ENCODE measurements at regions not wholly inside any gene's neighbourhood (a gene's known extent, or its start where the extent isn't known, plus 50 kb on each side); places are given as distances from the start of the nearest gene placed in this dataset.

DNA sequence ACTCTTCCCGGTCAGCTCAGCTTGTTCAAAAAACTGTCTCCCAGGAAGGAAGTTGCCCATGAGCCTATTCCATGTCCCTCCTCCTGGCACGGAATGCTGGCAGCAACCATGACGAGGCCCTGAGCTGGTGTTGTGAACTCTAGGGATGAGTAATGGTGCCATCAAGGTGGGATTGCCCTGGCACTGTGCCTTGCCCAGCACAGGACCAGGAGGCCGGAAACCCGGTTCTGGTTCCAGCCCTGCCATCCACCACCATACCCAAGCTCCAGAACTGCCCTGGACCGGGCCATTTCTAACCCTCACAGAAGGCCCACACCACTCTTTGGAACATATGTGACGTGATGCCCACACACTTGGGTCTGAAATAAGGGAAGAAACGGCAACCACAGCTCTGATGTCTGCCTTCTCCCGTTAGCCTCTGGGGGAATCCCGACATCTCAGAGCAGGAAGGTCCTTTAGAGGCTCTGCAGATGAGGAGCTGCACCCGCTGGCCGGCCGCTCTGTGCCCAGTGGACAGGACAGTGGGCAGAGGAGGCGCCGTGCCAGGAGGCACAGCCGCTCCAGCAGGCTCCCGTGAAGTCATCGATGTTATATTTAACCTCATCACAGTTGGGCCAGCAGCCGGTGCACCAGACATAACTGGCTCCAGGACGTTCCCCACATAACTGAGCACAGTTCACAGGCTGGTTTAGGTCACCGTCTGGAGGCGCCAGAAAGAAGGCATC lies 462.1 kb upstream of the ID2 start:
- no peak for DNase-seq (ENCODE audit: low spot score)

DNA sequence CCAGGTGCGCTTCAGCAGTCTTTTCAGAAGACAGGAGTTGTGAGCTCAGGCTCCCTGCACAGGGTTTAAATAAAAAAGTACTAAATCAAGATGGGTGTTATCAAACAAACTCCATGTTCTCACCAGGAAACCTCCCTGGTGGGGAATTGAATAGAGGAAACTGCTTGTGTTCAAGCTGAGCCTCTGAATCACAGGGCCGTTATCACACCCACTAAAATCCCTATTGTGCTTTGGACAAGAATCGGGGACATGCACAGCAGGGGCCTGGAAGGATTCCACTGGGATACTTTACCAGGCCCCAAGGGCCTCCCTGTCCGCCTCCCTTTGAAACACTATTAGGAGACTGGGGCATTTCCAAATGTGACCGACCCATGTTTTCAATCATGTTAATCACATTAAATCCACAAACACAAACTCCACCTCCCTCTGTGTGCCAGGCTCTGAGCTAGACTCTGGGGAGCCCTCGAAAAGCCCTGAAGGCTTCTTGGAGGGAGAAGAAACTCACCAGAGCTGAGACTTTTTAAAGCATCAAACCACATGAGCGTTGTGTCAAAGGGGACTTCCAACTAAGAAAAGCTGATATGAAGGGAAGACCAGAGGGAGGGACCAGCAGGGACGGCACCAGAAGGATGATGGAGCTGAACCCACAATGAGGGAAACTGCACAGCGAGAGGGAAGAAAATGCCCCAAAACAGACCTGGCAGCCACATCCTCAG lies 458.7 kb upstream of the ID2 start:
- DNase-seq (ENCODE audit: low spot score), result no peak

DNA sequence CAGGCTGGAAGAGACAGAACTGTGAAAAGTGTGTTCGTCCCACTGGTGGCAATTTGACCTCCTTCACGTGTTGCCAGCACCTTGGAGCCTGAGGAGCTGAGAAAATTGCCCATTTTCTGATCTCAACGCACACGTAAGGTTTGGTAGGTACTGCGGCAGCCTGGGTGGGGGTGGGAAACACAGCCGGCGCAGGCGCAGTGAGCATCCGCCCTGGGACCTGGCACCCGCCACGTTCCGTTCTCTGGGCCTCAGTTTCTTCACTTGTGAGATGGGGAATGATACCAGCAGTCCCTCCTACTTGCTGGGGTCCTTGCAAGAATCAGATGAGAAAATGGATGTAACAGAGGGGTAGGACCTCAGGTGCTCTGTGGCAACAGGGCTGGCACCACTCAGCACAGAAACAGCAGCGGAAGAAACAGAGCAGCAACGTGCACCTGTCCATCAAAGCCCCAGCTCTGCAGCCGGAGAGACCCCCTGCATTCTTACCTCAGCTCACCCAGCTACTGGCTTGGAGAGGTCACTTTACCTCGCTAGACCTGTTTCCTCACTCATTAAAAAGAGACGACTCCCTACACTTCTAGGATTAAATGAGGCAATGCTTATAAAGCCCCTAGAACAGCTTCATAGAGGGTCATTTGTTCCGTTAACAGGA lies 458.0 kb upstream of the ID2 start:
- DNase-seq (ENCODE audit: low spot score), result no peak

DNA sequence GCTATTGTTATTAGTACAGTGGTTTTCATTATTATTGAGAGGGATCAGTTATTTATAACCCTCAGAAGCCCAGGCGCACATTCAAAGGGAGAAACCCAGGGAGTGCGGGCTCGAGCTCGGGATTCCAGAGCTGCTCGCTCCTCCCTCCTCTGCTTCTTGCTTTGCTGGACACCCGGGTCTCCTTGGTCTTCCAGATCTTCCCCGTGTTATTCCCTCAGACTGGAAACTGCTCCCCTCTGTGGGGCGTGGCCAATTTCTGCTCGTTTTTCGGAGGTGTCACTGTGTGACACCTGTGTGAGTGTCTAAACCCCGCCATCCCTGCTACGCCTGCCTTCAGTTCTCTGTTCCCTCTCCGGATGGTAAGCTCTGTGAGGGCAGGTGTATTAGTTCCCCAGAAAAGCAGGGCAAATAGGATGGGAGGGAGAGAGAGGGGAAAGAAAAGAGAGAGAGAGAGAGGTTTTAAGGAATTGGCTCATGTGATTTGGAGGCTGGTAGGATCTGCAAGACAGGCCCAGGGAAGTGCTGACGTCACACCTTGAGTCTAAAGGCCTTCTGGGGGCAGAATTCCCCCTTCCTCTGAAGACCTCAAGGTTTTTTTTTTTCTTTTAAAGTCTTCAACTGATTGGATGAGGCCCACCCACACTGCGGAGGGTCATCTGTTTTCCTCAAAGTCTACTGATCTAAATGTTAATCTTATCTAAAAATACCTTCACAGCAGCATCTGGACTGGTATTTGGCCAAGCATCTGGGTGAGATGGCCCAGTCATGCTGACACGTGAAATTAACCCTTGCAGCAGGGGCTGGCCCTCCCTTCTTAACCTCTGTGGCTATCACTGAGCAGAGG lies 457.3 kb upstream of the ID2 start:
- no peak for DNase-seq (ENCODE audit: low spot score)

DNA sequence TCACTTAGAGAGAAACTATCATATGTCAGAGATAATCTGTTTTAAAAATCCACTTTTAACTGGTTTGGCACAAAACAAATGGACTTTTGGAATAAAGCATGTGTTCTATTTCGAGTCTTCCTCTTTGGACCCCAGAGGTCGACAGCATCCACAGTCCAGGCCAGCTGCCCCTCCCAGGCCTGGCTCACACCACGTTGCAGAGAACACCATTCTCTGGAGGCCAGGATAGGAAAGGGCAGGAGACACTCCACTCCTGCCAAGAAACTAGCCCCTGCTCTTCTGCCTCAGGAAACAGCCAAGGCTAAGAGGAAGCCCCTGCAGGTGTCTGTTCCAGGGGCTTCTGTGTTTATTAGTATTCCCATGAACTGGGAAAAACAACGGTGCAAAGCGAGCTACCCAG lies 456.6 kb upstream of the ID2 start:
- DNase-seq (ENCODE audit: low spot score), result no peak

DNA sequence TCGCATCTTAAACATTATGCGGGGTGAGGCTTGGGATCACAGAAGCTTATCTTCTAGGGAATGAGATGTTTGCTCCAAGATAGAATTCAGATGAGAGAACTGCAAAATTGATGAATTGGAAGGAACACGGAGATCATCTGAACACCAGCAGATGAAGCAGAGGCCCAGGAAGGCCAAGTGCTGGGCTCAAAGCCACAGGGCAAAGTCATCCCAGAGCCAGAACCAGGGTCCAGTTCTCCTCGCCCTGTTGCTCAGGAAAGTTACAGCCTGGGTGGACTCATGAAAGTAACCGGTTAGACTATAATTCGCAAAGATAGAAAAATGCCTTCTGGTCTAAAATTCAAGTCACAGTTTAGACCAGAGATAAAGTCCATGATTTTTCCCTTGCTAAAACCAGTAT lies 456.1 kb upstream of the ID2 start:
- no peak for DNase-seq (ENCODE audit: low spot score)

DNA sequence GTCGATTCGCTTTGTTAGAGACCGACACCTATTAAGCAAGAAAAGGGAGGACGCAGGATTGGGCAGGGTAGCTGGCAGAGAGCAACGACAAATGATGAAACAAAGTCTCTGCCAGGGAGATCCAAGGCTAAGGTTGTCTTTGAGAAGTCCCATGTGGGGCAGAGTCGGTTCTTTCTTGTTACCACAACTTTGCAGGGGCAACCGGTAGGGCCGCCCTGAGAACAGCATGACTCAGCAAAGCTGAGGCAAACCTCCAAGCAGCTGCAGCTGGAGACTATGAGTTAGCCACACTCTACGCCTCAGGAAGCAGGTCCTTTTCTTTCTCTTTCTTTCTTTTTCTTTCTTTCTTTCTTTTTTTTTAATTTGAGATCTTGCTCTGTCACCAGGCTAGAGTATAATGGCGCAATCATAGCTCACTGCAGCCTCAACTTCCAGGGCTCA lies 452.3 kb upstream of the ID2 start:
- DNase-seq (ENCODE audit: low spot score), result peak; percentile 54

DNA sequence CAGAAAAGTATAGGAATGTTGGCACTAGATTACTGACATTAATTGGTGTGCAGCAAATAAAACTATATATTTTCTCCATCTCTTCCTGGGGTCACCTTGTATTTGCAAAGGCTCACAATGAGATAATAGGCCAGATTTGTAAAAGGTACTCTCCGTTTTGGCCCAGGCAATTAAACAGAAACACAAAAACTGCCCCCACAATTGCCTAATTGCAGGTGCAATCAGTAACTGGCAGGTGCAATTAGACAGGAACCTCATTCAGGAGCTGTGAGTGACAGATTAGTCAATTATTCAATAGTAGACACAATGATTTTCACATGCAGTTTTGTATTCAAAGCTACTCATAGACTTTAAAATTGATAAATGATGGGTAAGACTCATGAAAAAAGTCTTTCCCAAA lies 451.4 kb upstream of the ID2 start:
- DNase-seq (ENCODE audit: low spot score), result no peak

DNA sequence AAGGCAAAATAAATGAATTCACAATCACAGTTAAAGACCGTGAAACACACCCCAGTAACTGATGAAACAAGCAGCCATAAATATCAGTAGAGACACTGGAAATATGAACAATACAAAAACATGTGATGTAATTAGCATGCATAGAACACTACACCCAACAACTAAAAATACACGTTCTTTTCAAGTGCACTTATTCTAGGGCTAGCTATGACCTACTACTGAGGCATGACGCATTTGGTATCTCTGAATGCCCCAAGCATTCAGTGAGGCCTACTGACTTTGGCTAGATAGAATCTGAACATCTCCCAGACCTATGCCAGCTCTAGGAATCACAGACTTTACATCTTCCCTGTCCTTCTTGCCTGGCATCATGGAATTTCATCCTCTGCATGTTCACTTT lies 450.0 kb upstream of the ID2 start:
- DNase-seq (ENCODE audit: low spot score), result no peak

DNA sequence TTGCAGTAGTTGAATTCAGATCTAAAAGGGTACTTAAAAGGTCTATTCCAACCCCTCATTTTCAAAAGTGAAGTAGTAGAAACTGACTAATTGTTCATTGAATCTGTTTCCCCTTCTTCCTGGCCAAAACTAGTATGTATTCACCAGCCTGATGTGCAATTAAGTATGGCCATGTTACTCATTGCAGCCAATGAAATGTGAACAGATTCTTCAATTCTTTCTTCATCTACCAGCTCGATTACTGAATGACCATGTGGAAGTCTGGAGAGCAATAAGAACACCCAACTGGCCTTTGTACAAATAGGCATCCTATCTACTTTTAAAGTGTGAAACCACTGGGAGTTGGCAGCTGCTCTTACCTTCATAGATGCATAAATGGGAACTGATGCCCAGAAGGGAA lies 449.0 kb upstream of the ID2 start:
- no peak for DNase-seq (ENCODE audit: low spot score)

DNA sequence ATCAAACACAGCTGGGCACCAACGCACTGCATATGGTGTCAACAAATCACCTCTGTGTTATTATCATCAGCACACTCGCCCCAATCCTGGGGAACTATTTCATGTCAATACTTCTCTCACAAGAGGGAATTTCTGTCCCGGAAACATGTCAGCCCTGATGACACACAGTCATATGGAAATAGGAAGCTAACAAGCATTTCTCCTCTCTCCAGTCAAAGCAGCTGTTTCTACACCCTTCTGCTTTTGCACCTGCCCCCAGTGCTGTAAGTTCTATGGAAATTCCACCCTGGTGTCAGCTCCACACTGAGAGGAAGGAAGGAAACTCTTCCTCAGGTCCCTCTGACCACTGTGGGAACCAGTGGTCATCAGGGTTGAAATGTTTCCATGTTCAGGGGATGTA lies 447.6 kb upstream of the ID2 start:
- no peak for DNase-seq (ENCODE audit: low spot score)

DNA sequence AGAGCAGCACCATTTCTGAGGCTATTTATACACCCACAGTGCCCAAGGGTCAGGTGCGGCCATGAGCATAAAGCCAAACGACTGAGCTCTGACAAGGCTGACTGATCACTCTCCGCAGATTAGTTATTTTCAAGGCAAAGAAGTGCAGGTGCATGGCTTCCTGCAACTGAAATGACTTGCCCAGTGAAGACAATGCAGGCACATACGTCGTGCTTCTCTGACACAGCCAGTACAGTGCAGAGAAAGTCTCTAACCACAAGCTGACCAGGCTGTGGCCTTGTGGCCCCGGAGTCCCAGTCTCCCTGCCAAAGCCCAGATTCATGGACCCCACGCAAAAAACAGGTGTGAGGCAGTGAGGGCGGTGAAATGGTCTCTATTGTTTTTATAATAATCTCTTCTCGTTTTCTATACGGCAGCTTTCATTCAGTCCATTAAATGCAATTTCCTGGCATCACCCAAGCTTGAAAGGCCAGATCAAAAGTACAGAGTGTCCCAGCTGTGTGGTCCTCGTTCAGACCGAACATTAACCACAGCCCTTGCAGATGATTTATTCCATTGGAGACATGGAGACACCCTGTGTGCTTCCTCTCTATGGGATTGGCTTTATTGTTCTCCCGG lies 447.0 kb upstream of the ID2 start:
- no peak for DNase-seq (ENCODE audit: low spot score)

DNA sequence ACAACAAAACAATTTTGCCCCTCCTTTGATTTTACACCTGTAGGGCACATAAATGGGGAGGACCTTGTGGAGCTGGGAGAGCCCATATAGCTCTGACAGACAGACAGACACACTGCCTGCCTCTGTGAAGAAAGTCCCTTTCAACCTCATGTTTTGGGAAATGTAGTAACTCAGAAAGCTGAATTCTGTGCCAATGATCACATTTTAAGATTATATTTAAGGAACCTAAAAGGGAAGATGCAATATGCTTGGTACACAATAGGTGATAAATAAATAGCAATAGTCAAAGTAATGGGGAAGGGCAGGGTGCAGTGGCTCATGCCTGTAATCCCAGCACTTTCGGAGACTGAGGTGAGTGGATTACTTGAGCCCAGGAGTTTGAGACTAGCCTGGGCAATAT lies 446.4 kb upstream of the ID2 start:
- no peak for DNase-seq (ENCODE audit: low spot score)

DNA sequence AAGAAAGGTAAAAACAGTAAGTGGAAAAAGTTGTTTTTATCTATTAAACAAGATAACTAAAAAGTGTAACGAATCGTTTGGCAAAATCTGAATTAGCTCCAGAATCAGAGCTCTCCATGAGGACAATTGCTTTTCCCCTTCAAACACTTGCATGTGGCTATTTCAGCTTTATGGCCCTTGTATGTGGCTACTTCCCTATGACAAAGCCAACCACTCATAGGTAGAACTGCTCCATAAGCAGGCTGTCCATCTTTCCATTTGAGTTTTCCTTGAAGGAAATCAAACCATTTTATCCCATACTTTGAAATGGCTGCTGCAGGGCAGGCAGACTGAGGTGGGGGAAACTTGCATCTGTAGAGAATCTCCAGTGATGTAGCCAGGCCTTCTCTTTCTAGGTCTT lies 445.5 kb upstream of the ID2 start:
- no peak for DNase-seq (ENCODE audit: low spot score)

DNA sequence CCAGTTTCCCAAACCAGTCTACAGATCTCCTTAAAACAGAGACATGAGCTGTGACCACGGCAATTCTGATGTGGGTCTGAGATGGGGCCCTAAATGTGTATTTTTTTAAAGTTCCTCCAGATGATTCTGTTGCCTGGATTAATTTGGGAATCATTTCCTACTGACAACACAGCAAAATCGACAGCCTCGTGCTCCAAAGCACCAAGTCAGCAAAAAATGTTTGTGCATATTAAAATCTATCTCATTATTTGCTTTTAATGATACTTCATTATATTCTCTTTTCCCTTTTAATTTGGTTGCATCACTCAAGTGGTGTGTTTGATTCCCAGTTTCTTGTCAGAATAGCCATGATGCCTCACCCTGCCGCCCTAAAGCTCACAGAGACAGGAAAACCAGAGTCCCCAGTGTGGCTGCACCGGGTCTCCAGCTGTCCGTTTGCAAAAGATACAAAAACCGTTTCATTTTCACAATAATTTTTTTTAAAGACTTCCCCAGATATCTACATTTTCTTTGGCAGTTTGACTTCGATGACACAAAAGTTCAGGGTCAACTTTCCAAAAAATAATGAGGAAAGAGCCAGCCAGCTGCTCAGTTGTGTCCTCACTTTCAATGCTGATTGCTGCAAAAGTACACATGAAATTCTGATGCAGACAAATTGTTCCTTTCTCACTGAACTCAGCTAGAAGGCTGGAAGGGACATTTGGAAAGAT lies 443.2 kb upstream of the ID2 start:
- no peak for DNase-seq (ENCODE audit: low spot score)

DNA sequence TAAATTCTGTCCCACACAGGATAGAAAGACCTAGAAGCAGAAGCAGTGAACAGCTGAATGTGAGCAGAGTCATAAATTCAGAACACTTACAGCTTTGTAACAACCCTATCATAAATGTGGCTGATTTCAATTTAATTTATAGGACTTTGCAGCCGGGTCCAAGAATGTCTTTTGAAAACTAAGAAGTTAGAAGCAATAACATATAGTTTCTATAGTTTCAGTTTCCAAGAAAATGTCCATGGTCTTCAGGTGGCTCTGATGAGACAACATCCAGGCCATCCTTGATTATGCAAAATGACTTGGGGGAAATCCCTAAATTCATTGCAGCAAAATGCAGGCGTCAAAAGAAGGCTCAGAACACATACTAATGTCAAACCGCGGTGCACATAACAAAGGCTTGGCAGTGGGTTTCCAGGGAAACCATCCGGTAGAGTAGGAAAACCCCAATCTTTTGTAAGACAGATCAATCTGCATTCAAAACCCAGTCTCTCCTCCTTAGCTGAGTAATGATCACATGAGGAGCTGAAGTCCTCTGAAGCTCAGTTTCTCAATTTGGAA lies 442.2 kb upstream of the ID2 start:
- DNase-seq (ENCODE audit: low spot score), result peak; percentile 77

DNA sequence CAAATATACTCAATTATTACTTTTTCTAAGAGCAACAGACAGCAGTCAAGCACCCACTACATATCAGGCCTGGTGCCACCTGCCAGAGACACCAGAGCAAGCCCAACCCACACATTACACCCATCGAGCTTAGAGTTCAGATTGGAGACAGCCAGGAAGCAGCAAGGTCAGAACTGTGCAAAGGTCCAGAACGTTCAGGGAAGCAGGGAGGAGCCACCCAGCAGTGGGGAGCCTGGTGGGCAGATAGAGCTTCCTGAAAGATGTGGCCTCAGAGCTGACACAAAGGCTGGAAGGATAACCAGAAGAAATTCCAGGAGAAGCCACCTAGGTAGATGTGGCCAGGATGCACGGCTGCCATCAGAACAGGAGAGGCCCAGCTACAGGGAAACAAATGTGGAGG lies 440.5 kb upstream of the ID2 start:
- DNase-seq (ENCODE audit: low spot score), result no peak

DNA sequence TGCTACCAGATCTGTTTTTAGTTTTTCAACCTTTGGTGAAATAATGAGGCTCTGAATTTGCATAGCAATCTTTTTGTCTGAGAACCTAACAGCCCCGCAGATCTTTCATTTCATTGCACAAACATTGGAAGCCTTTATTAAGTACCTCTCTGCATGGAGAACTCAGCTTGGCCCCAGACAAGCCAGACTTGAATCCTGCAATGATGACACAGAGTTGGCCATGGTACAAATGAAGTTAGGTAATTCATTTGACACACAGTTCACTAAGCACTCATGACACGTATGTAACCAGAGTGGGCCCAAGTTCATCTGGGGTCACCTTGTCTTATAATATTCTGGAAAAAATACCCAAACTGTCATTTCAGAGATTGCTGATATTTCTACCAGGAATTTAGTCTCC lies 439.1 kb upstream of the ID2 start:
- DNase-seq (ENCODE audit: low spot score), result no peak

DNA sequence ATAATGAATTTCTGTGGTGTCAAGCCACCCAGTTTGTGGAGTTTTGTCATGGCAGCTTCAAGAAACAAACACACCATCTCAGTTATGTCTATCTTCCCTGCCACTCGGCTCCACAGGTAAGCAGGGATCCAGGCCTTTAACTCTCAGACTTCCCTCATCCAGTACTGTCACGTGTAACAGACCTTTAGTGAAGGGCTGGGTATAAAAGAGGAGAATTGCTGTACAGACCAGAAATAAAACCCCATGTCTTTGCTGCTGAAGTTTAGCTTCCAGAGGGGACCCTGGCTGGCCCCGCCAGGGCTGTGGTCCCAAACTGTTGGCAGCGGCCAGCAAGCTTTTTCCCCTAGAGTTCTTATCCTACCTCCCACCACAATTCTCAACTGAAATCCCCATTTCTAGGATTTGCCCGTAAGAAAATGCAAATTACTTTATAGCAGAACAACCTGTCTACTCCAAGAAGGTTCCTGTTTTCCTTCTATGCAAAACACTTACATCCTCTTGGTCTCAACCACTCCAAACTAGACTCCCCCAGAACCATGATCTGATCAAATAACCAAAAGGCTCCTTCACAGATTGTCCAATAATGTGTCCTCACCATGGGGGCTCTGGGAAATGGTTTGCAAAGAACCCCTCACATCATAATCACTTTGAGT lies 438.0 kb upstream of the ID2 start:
- DNase-seq (ENCODE audit: low spot score), result no peak

DNA sequence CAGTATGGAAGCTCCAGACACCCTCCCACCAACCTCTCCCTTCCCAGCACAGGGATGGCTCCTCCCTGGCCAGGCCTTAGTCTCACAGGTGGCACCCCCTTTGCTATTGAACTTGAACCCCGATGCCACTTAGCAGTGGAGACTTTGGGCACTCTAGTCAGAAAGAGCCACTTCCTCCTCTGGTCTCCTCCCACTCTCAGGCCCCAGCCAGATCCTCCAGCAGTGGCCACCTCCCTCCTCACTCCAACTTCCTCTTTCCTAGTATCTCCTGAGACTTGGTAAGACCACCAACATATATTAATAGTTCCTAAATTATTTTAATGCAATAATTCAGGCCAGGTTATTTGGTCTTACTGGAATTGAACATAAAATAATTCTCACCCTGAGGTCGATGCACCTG lies 437.2 kb upstream of the ID2 start:
- no peak for DNase-seq (ENCODE audit: low spot score)
